GM23248 (cell line): ENCODE measurements at regions not wholly inside any gene's neighbourhood (a gene's known extent, or its start where the extent isn't known, plus 50 kb on each side); places are given as distances from the start of the nearest gene placed in this dataset.

ENCODE experiments used
- DNase-seq: peaks from one replicate; pipeline ENCODE4 v3.0.0-alpha.2; 2015
- H2AFZ ChIP-seq: fragments of 200-600 bp; sonication (generic); 2 replicates; pipeline ENCODE4 v1.6.1; 2016; ENCODE audit warnings: antibody characterized with exemption
- H3F3A ChIP-seq: fragments of 200-600 bp; sonication (generic); 2 replicates; pipeline ENCODE4 v1.6.1; 2016; ENCODE audit warnings: mild to moderate bottlenecking, antibody characterized with exemption, mixed run types; ENCODE audit not compliant: insufficient read depth
- H3K27ac ChIP-seq: fragments of 200-600 bp; sonication (generic); 2 replicates; pipeline ENCODE4 v1.5.1; 2016; ENCODE audit warnings: mild to moderate bottlenecking
- H3K27me3 ChIP-seq: fragments of 200-600 bp; sonication (generic); replicated peaks from 2 replicates; pipeline ENCODE4 v1.6.1; 2016; ENCODE audit warnings: mild to moderate bottlenecking; ENCODE audit not compliant: insufficient read depth
- H3K36me3 ChIP-seq: fragments of 200-600 bp; sonication (generic); 2 replicates; pipeline ENCODE4 v1.6.1; 2016; ENCODE audit warnings: low read depth, mild to moderate bottlenecking
- H3K4me1 ChIP-seq: fragments of 200-600 bp; sonication (generic); 2 replicates; pipeline ENCODE4 v1.6.1; 2016; ENCODE audit warnings: mild to moderate bottlenecking; ENCODE audit not compliant: insufficient read depth
- H3K4me2 ChIP-seq: fragments of 200-600 bp; sonication (generic); one replicate; pipeline ENCODE4 v1.6.1; 2016; ENCODE audit warnings: mild to moderate bottlenecking; ENCODE audit not compliant: unreplicated experiment
- H3K4me3 ChIP-seq: fragments of 200-600 bp; sonication (generic); 2 replicates; pipeline ENCODE4 v1.5.1; 2016; ENCODE audit warnings: mild to moderate bottlenecking
- H3K79me2 ChIP-seq: fragments of 200-600 bp; sonication (generic); 2 replicates; pipeline ENCODE4 v1.6.1; 2016; ENCODE audit warnings: mild to moderate bottlenecking; ENCODE audit not compliant: insufficient read depth
- H3K9ac ChIP-seq: fragments of 200-600 bp; sonication (generic); 2 replicates; pipeline ENCODE4 v1.6.1; 2016; ENCODE audit warnings: mild to moderate bottlenecking
- H3K9me2 ChIP-seq: fragments of 200-600 bp; sonication (generic); 2 replicates; pipeline ENCODE4 v1.6.1; 2016; ENCODE audit warnings: mixed run types, mild to moderate bottlenecking, moderate library complexity; ENCODE audit not compliant: insufficient read depth
- H3K9me3 ChIP-seq: fragments of 200-600 bp; sonication (generic); one replicate; pipeline ENCODE4 v1.6.1; 2017; ENCODE audit warnings: low read depth
- H4K20me1 ChIP-seq: fragments of 200-600 bp; sonication (generic); 2 replicates; pipeline ENCODE4 v1.6.0; 2016; ENCODE audit not compliant: insufficient read depth
- EZH2 ChIP-seq: fragments of 200-600 bp; sonication (generic); IDR thresholded peaks from 2 replicates; pipeline ENCODE4 v1.6.1; 2018; ENCODE audit warnings: antibody characterized with exemption, mild to moderate bottlenecking; ENCODE audit not compliant: insufficient read depth, poor library complexity, severe bottlenecking
- EZH2phosphoT487 ChIP-seq: fragments of 200-600 bp; sonication (generic); IDR thresholded peaks from 2 replicates; pipeline ENCODE4 v1.6.1; 2018; ENCODE audit warnings: antibody characterized with exemption, moderate library complexity, mild to moderate bottlenecking, low read depth; ENCODE audit not compliant: insufficient read depth
- whole genome bisulfite sequencing, 2 experiments: methylation state at CpG; one replicate each; pipeline ENCODE4 v1.1.6; 2015 to 2017; ENCODE audit warnings: low lambda C conversion rate in 2 of 2, low coverage in 1 of 2; ENCODE audit errors: missing lambda C conversion rate in 2 of 2; 5-methylcytosine and 5-hydroxymethylcytosine counted together
- in situ Hi-C: fragments of 300-500 bp; cut with MboI; formaldehyde crosslinking; loops from 2 replicates; pipeline ENCODE4 v1.15.0; 2020

DNA sequence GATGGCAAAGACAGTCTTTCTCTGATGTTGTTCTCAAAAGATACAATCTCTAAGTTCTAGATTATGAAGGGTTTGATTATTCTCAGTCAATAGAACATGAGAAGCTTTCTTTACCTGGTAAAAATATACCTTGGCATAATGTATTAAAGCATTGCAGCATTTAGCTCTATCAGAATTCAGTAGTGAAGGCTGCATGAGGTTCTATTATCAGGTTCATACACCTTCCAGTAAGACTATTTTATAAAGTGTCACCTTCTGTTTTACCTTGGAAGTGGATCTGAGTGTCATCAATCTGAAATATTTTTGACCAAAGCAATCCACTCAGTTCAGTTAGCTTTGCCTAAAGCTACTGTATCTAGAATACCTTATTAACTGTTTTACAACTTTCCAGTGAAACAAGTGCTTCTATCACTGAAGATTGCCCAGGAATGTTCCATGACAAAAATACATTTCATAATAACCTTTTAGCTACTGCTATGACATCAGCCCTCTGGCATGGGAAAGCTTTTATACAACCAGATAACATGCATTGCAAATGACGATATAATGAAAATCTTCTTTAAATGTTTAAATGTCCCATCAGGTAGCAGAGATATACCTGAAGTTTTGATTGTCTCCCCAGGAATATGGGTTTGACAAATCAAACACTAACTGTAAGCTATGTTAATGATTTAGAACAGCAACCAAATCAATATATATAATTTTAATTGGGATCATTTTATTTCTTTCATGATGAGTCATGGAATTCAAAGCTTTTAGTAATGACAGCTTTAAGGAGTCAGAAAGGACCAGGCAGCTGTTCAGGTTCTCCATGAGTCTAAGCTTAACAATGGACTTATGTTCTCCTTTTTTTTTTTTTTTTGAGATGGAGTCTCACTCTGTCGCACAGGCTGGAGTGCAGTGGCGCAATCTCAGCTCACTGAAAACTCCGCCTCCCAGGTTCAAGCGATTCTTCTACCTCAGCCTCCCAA, 72.2 kb downstream of the UFM1 start:
- WGBS, 2 experiments: 88 to 97% methylated on average over 5 of the region's 5 CpGs

DNA sequence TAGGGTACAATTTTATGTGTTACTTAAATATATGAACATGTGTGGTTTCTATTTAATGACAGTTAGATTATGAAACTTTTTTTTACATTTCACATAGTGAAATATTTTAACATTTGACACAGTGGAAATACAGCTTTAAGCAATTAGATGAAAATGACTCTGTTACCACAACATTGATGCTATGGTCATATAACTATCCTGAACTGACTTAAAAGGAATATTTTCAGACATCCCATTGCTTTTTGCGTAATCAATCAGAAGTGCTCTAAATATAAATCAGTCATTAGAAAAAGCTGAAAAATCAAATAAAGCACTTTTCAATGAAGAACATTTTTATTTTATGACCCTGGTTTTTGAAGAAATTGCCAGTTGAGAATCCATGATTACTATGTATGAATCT, 80.3 kb downstream of the UFM1 start:
- H4K20me1 ChIP-seq: no peaks in the 10 kb centered on the region
- H3K4me3 ChIP-seq: no peak overlapping the region
- H3K27me3 ChIP-seq: no peaks in the 10 kb centered on the region
- peaks cover 26% of the 10 kb centered on the region for H3K4me1 ChIP-seq
- H2AFZ ChIP-seq: no peak overlapping the region
- no peaks in the 10 kb centered on the region for H3K9me2 ChIP-seq
- no peaks in the 10 kb centered on the region for H3K9me3 ChIP-seq
- in situ Hi-C loops: no loop called here
- H3K4me2 ChIP-seq: peak overlapping the region; percentile 22
- H3K9ac ChIP-seq: no peak overlapping the region
- 83 to 86% methylated on average over 1 of the region's 1 CpG for WGBS, 2 experiments
- H3K79me2 ChIP-seq: no peaks in the 10 kb centered on the region
- no peak for TF ChIP-seq EZH2phosphoT487
- no peak for TF ChIP-seq EZH2
- H3F3A ChIP-seq: peaks cover 16% of the 10 kb centered on the region; the same call in 1 of the 2 replicates
- DNase-seq: no peak
- H3K27ac ChIP-seq: no peak overlapping the region
- H3K36me3 ChIP-seq: no peaks in the 10 kb centered on the region

More for the DNA sequence above, 72.2 kb downstream of the UFM1 start:
- Histone ChIP-seq H4K20me1 (no peaks in the 10 kb centered on the region), H3K4me1 (peaks cover 14% of the 10 kb centered on the region; the same call in 1 of the 2 replicates), H3F3A (no peaks in the 10 kb centered on the region), H3K4me3 (no peak overlapping the region), H3K9ac (no peak overlapping the region), H2AFZ (no peak overlapping the region), H3K9me2 (no peaks in the 10 kb centered on the region), H3K79me2 (no peaks in the 10 kb centered on the region), H3K36me3 (no peaks in the 10 kb centered on the region), H3K27ac (no peak overlapping the region), H3K4me2 (no peak overlapping the region), H3K9me3 (no peaks in the 10 kb centered on the region), H3K27me3 (no peaks in the 10 kb centered on the region)
- no peak for TF ChIP-seq EZH2phosphoT487
- no peak for TF ChIP-seq EZH2
- peak; percentile 58 for DNase-seq
- in situ Hi-C loops: no loop called here

DNA sequence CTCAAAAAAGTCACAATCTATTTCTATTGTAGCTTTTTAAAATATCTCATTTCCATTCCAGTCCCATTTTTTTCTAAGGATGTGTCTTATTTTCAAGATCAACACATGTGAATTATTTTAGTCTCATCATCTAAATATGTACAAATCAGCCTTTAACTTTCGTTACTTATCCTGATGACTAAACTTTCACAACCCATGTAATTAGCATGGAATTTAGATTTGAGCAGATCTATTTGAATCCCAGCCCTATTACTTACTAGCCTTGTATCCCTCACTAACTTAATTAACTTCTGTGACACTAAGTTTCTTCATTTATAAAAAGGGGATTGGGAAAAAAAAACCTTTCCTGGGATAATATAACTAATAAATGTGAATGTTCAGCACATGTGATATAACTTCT, 81.1 kb downstream of the UFM1 start:
- no peak overlapping the region for H3K4me3 ChIP-seq
- TF ChIP-seq EZH2: no peak
- TF ChIP-seq EZH2phosphoT487: no peak
- no peaks in the 10 kb centered on the region for H3K9me2 ChIP-seq
- no peak overlapping the region for H2AFZ ChIP-seq
- in situ Hi-C loops: no loop called here
- H4K20me1 ChIP-seq: no peaks in the 10 kb centered on the region
- peak overlapping the region; percentile 4 for H3K4me2 ChIP-seq
- H3K27ac ChIP-seq: no peak overlapping the region
- WGBS, 2 experiments: 0 to 5% methylated on average over 1 of the region's 1 CpG
- H3K27me3 ChIP-seq: no peaks in the 10 kb centered on the region
- H3K36me3 ChIP-seq: no peaks in the 10 kb centered on the region
- peak; percentile 53 for DNase-seq
- H3K9me3 ChIP-seq: no peaks in the 10 kb centered on the region
- H3F3A ChIP-seq: peaks cover 16% of the 10 kb centered on the region; the same call in 1 of the 2 replicates
- peaks cover 26% of the 10 kb centered on the region for H3K4me1 ChIP-seq
- no peak overlapping the region for H3K9ac ChIP-seq
- no peaks in the 10 kb centered on the region for H3K79me2 ChIP-seq

DNA sequence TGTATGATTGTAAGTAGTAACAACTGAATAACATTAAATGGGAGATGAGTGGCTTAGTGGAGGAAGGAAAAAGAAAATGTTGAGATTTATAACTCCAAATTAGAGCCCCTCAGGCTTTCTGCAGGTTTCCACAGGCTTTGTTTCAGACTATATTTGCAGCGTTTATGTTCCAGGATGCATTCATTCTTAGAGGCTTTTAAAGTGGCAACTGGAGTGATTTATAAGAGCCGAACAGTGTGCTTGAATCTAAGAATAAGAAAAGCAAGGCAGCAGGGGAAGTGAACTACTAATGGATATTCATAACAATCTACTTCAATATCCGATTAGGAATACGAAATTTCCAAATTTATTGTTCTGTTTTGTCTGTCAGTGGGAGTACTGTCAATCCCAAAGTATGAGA, 91.0 kb downstream of the UFM1 start:
- Histone ChIP-seq H3K9me2 (no peaks in the 10 kb centered on the region), H3K4me3 (no peak overlapping the region), H3K4me1 (no peaks in the 10 kb centered on the region), H3K9me3 (no peaks in the 10 kb centered on the region), H3K79me2 (no peaks in the 10 kb centered on the region), H2AFZ (no peak overlapping the region), H4K20me1 (no peaks in the 10 kb centered on the region), H3F3A (no peaks in the 10 kb centered on the region), H3K36me3 (no peaks in the 10 kb centered on the region), H3K4me2 (no peak overlapping the region), H3K9ac (no peak overlapping the region), H3K27ac (no peak overlapping the region), H3K27me3 (no peaks in the 10 kb centered on the region)
- TF ChIP-seq EZH2phosphoT487 (no peak), EZH2 (no peak)
- no peak for DNase-seq
- WGBS, 2 experiments: 45 to 51% methylated on average over 4 of the region's 4 CpGs
- in situ Hi-C loops: no loop called here
